UCSD-AML1 (cell line): ENCODE measurements at regions not wholly inside any gene's neighbourhood (a gene's known extent, or its start where the extent isn't known, plus 50 kb on each side); places are given as distances from the start of the nearest gene placed in this dataset.

Source experiments
- DNase-seq: peaks from one replicate; lab custom pipeline; 2025; ENCODE audit not compliant: unreplicated experiment; lab: John Stamatoyannopoulos, UW

- no peak for DNase-seq
Observed at GRCh38 chr10:36256948-36257356, 614.9 kb upstream of the FZD8 start.

GRCh38 chr10:36256166-36256565 lies 614.1 kb upstream of the FZD8 start:
- DNase-seq: no peak

- DNase-seq: no peak
Observed at GRCh38 chr10:36254199-36254598, 612.1 kb upstream of the FZD8 start.

GRCh38 chr10:36253731-36254130 lies 611.6 kb upstream of the FZD8 start:
- DNase-seq: no peak

- no peak for DNase-seq
Observed at GRCh38 chr10:36251068-36251467, 609.0 kb upstream of the FZD8 start.

- no peak for DNase-seq
Observed at GRCh38 chr10:36248304-36248981, 606.3 kb upstream of the FZD8 start.

GRCh38 chr10:36247478-36247877 lies 605.4 kb upstream of the FZD8 start:
- no peak for DNase-seq

GRCh38 chr10:36236931-36237330 lies 594.8 kb upstream of the FZD8 start:
- no peak for DNase-seq

GRCh38 chr10:36236341-36236740 lies 594.2 kb upstream of the FZD8 start:
- DNase-seq: no peak

GRCh38 chr10:36232935-36233334 lies 590.8 kb upstream of the FZD8 start:
- no peak for DNase-seq

- DNase-seq: no peak
Observed at GRCh38 chr10:36224431-36224985, 582.4 kb upstream of the FZD8 start.

- DNase-seq: no peak
Observed at GRCh38 chr10:36221101-36221500, 579.0 kb upstream of the FZD8 start.

GRCh38 chr10:36220151-36220550 lies 578.1 kb upstream of the FZD8 start:
- DNase-seq: no peak

GRCh38 chr10:36211856-36212255 lies 569.8 kb upstream of the FZD8 start:
- no peak for DNase-seq

- no peak for DNase-seq
Observed at GRCh38 chr10:36209480-36209879, 567.4 kb upstream of the FZD8 start.

GRCh38 chr10:36202881-36203280 lies 560.8 kb upstream of the FZD8 start:
- DNase-seq: no peak

GRCh38 chr10:36200577-36200976 lies 558.5 kb upstream of the FZD8 start:
- DNase-seq: no peak

- DNase-seq: no peak
Observed at GRCh38 chr10:36198322-36198721, 556.2 kb upstream of the FZD8 start.

GRCh38 chr10:36195364-36195763 lies 553.3 kb upstream of the FZD8 start:
- no peak for DNase-seq

- no peak for DNase-seq
Observed at GRCh38 chr10:36194276-36194675, 552.2 kb upstream of the FZD8 start.

- no peak for DNase-seq
Observed at GRCh38 chr10:36191009-36191408, 548.9 kb upstream of the FZD8 start.

GRCh38 chr10:36188461-36188860 lies 546.4 kb upstream of the FZD8 start:
- no peak for DNase-seq

GRCh38 chr10:36188080-36188453 lies 546.0 kb upstream of the FZD8 start:
- DNase-seq: no peak
